Keratinocyte (primary cell): ENCODE measurements at regions not wholly inside any gene's neighbourhood (a gene's known extent, or its start where the extent isn't known, plus 50 kb on each side); places are given as distances from the start of the nearest gene placed in this dataset.

ENCODE experiments used
- DNase-seq: peaks from one replicate; pipeline ENCODE4 v3.0.0-alpha.2; 2011; ENCODE audit warnings: low read depth, missing footprints, low spot score
- FAIRE-seq: peaks from 2 replicates; lab custom pipeline; 2011; peaks lifted over from hg19 to GRCh38; lab: Jason Lieb, UNC
- H2AFZ ChIP-seq: 2 replicates; pipeline ENCODE4 v1.6.0; 2012; ENCODE audit warnings: low read length, control low read depth, inconsistent platforms; ENCODE audit not compliant: control insufficient read depth
- H3K27ac ChIP-seq: 2 replicates; pipeline ENCODE4 v1.5.1; 2011; ENCODE audit warnings: low read length; ENCODE audit not compliant: control insufficient read depth, insufficient read depth
- H3K27me3 ChIP-seq: 3 replicates; pipeline ENCODE4 v1.6.0; 2011; ENCODE audit warnings: low read length; ENCODE audit not compliant: control insufficient read depth, insufficient read depth; ENCODE audit errors: extremely low read depth
- H3K36me3 ChIP-seq, 2 experiments: 2 replicates in 1 of 2; 3 replicates in 1 of 2; pipeline ENCODE4 v1.5.1; 2011; ENCODE audit warnings: low read length in 2 of 2, mild to moderate bottlenecking in 1 of 2; ENCODE audit not compliant: control insufficient read depth in 2 of 2, insufficient read depth in 2 of 2; ENCODE audit errors: extremely low read depth in 1 of 2
- H3K4me1 ChIP-seq: 3 replicates; pipeline ENCODE4 v1.5.1; 2011; ENCODE audit warnings: low read length; ENCODE audit not compliant: control insufficient read depth, insufficient read depth; ENCODE audit errors: extremely low read depth
- H3K4me2 ChIP-seq: 3 replicates; pipeline ENCODE4 v1.6.0; 2011; ENCODE audit warnings: low read depth, low read length; ENCODE audit not compliant: control insufficient read depth, insufficient read depth; ENCODE audit errors: extremely low read depth
- H3K4me3 ChIP-seq, 3 experiments: fragments of 200-600 bp in 1 of 3; sonication (generic) in 1 of 3; 2 replicates in 2 of 3; 3 replicates in 1 of 3; pipeline ENCODE4 v1.5.1; 2011 to 2016; ENCODE audit warnings: low read length in 3 of 3, mild to moderate bottlenecking in 3 of 3, control low read depth in 2 of 3, inconsistent platforms in 1 of 3, low read depth in 1 of 3, mixed read lengths in 1 of 3, mixed run types in 1 of 3, moderate library complexity in 1 of 3; ENCODE audit not compliant: control insufficient read depth in 2 of 3, insufficient read depth in 2 of 3; ENCODE audit errors: extremely low read depth in 1 of 3
- H3K79me2 ChIP-seq: 2 replicates; pipeline ENCODE4 v1.6.0; 2012; ENCODE audit warnings: low read length; ENCODE audit not compliant: control insufficient read depth, insufficient read depth
- H3K9ac ChIP-seq: 3 replicates; pipeline ENCODE4 v1.6.0; 2011; ENCODE audit warnings: low read length; ENCODE audit not compliant: control insufficient read depth, insufficient read depth; ENCODE audit errors: extremely low read depth
- H3K9me1 ChIP-seq: 3 replicates; pipeline ENCODE4 v1.6.0; 2011; ENCODE audit warnings: low read length; ENCODE audit not compliant: control insufficient read depth, insufficient read depth; ENCODE audit errors: extremely low read depth
- H3K9me3 ChIP-seq: 2 replicates; pipeline ENCODE4 v1.5.1; 2012; ENCODE audit warnings: low read depth, low read length; ENCODE audit not compliant: control insufficient read depth
- H4K20me1 ChIP-seq: 3 replicates; pipeline ENCODE4 v1.6.0; 2011; ENCODE audit warnings: low read length; ENCODE audit not compliant: control insufficient read depth, insufficient read depth; ENCODE audit errors: extremely low read depth
- EZH2 ChIP-seq: IDR thresholded peaks from one replicate; pipeline ENCODE4 v1.6.1; 2012; ENCODE audit warnings: inconsistent platforms, mild to moderate bottlenecking, low read length, moderate library complexity
- dilution Hi-C: fragments of 300-500 bp; cut with MboI; formaldehyde crosslinking; loops from one replicate; pipeline ENCODE4 v1.7.0; 2020; ENCODE audit warnings: low sequenced_read_pairs; ENCODE audit not compliant: extremely low pct_ligation_motif_present
- TF ChIP-seq, protein P1 (sequence below), 3 experiments: IDR thresholded peaks in 1 of 3; conservative IDR thresholded peaks in 1 of 3; optimal IDR thresholded peaks in 1 of 3; 2 replicates in 2 of 3; 3 replicates in 1 of 3; pipeline versions ENCODE3 to v1.5.1; 2011; ENCODE audit warnings: low read length in 3 of 3, mild to moderate bottlenecking in 3 of 3, moderate library complexity in 2 of 3, control low read depth in 1 of 3, inconsistent platforms in 1 of 3; ENCODE audit not compliant: insufficient read depth in 2 of 3; ENCODE audit errors: extremely low read depth in 1 of 3

DNA sequence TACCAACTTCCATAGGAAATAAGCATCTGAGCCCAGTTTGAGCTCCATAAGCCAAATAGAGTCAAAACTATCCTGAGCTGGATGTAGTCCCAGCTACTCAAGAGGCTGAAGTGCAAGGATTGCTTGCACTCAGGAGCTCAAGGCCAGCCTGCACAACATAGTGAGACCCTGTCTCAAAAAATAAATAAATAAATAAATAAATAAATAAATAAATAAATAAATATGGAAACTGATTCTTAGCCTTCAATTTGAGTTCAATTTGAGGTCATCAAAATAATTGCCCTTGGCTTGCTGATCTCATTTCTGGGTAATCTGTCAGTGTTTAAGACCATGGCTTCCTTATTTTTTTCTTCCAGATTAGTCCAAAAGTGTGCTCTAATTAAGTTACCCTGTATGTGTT, 184.9 kb upstream of the CDH20 start:
- Histone ChIP-seq H4K20me1 (no peaks in the 10 kb centered on the region), H3K9ac (no peak overlapping the region), H2AFZ (no peak overlapping the region), H3K27me3 (no peaks in the 10 kb centered on the region), H3K27ac (no peak overlapping the region), H3K4me1 (no peaks in the 10 kb centered on the region), H3K4me2 (no peak overlapping the region), H3K9me3 (no peaks in the 10 kb centered on the region), H3K79me2 (no peaks in the 10 kb centered on the region), H3K9me1 (no peaks in the 10 kb centered on the region), H3K4me3 (no peak overlapping the region), H3K36me3 (no peaks in the 10 kb centered on the region)
- FAIRE-seq (no peak), DNase-seq (no peak)
- dilution Hi-C loops = no loop called here
- TF ChIP-seq EZH2 = no peak
- TF ChIP-seq, protein P1, sequence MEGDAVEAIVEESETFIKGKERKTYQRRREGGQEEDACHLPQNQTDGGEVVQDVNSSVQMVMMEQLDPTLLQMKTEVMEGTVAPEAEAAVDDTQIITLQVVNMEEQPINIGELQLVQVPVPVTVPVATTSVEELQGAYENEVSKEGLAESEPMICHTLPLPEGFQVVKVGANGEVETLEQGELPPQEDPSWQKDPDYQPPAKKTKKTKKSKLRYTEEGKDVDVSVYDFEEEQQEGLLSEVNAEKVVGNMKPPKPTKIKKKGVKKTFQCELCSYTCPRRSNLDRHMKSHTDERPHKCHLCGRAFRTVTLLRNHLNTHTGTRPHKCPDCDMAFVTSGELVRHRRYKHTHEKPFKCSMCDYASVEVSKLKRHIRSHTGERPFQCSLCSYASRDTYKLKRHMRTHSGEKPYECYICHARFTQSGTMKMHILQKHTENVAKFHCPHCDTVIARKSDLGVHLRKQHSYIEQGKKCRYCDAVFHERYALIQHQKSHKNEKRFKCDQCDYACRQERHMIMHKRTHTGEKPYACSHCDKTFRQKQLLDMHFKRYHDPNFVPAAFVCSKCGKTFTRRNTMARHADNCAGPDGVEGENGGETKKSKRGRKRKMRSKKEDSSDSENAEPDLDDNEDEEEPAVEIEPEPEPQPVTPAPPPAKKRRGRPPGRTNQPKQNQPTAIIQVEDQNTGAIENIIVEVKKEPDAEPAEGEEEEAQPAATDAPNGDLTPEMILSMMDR (optimal IDR thresholded peaks at IDR 0.05 in 1 of 3, IDR thresholded peaks at IDR 0.05 in 1 of 3, conservative IDR thresholded peaks at IDR 0.05 in 1 of 3; ENCODE audit: extremely low read depth in 1 of 3, insufficient read depth in 2 of 3, low read length in 3 of 3) = no peak

DNA sequence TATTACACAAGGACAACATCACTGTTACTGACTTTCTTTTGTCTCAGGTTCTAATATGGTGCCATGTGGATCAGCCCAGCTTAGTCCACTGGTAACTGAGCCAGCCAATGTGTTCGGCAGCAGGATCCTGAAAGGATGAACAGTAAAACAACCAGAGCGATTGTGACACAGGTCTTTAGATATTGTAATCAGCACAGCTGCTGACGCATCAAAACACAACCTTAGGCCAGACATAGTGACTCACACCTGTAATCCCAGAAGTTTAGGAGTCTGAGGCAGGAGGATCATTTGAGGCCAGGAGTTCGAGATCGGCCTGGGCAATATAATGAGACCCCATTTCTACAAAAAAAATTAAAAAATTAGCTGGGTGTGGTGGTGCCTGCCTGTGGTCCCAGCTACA, 183.4 kb upstream of the CDH20 start:
- dilution Hi-C loops = no loop called here
- Histone ChIP-seq H3K27me3 (no peaks in the 10 kb centered on the region), H3K4me1 (no peaks in the 10 kb centered on the region), H3K27ac (no peak overlapping the region), H3K9me1 (no peaks in the 10 kb centered on the region), H3K4me3 (no peak overlapping the region), H3K36me3 (no peaks in the 10 kb centered on the region), H3K9ac (no peak overlapping the region), H3K9me3 (no peaks in the 10 kb centered on the region), H4K20me1 (no peaks in the 10 kb centered on the region), H2AFZ (no peak overlapping the region), H3K79me2 (no peaks in the 10 kb centered on the region), H3K4me2 (no peak overlapping the region)
- FAIRE-seq (no peak), DNase-seq (no peak)
- TF ChIP-seq, protein P1 (optimal IDR thresholded peaks at IDR 0.05 in 1 of 3, IDR thresholded peaks at IDR 0.05 in 1 of 3, conservative IDR thresholded peaks at IDR 0.05 in 1 of 3; ENCODE audit: extremely low read depth in 1 of 3, insufficient read depth in 2 of 3, low read length in 3 of 3) = no peak
- no peak for TF ChIP-seq EZH2
